ENCODE measurements at regions not wholly inside any gene's neighbourhood (a gene's known extent, or its start where the extent isn't known, plus 50 kb on each side); places are given as distances from the start of the nearest gene placed in this dataset.

GRCh38 chr4:13266687-13267086 lies 217.5 kb downstream of the RAB28 start:
- POLR2A ChIA-PET, result no interaction called here
- Mint-ChIP-seq H3K27ac (ENCODE audit: unreplicated experiment) (no peak overlapping the region), H3K4me1 (ENCODE audit: low read depth, unreplicated experiment) (no peaks in the 10 kb centered on the region), H3K9me3 (ENCODE audit: unreplicated experiment) (no peaks in the 10 kb centered on the region), H3K36me3 (ENCODE audit: insufficient read depth, unreplicated experiment) (no peaks in the 10 kb centered on the region), H3K4me3 (ENCODE audit: unreplicated experiment) (no peak overlapping the region), H3K27me3 (ENCODE audit: insufficient read depth, unreplicated experiment) (no peaks in the 10 kb centered on the region)
- Histone ChIP-seq H3K4me3 (ENCODE audit: low read depth, low read length) (no peak overlapping the region), H3K27me3 (replicated peaks; ENCODE audit: control insufficient read depth, insufficient read depth, low read length) (no peaks in the 10 kb centered on the region), H3K9me3 (no peaks in the 10 kb centered on the region), H3K36me3 (ENCODE audit: control insufficient read depth, insufficient read depth, low read length) (no peaks in the 10 kb centered on the region), H3K4me1 (no peaks in the 10 kb centered on the region)
- BruUV-seq (replicated peaks), result no TSS peak
- intact Hi-C loops (cut with micrococcal nuclease; ENCODE audit: unreplicated experiment), result no loop called here
- TF ChIP-seq CTCF (IDR thresholded peaks at IDR 0.05; ENCODE audit: insufficient read depth in 1 of 2, low read depth in 1 of 2, low read length in 1 of 2, severe bottlenecking in 1 of 2, unreplicated experiment in 1 of 2), result no peak
- no peak for DNase-seq
- CTCF ChIA-PET, result no interaction called here

GRCh38 chr4:13263967-13264525 lies 220.1 kb downstream of the RAB28 start:
- ChIA-PET POLR2A (no interaction called here), CTCF (no interaction called here)
- Histone ChIP-seq H3K4me1 (no peaks in the 10 kb centered on the region), H3K36me3 (ENCODE audit: control insufficient read depth, insufficient read depth, low read length) (no peaks in the 10 kb centered on the region), H3K9me3 (no peaks in the 10 kb centered on the region), H3K4me3 (ENCODE audit: low read depth, low read length) (no peak overlapping the region), H3K27me3 (replicated peaks; ENCODE audit: control insufficient read depth, insufficient read depth, low read length) (no peaks in the 10 kb centered on the region)
- no TSS peak for BruUV-seq (replicated peaks)
- intact Hi-C loops (cut with micrococcal nuclease; ENCODE audit: unreplicated experiment), result no loop called here
- no peak for DNase-seq
- Mint-ChIP-seq H3K27me3 (ENCODE audit: insufficient read depth, unreplicated experiment) (no peaks in the 10 kb centered on the region), H3K36me3 (ENCODE audit: insufficient read depth, unreplicated experiment) (no peaks in the 10 kb centered on the region), H3K4me3 (ENCODE audit: unreplicated experiment) (no peak overlapping the region), H3K9me3 (ENCODE audit: unreplicated experiment) (no peaks in the 10 kb centered on the region), H3K4me1 (ENCODE audit: low read depth, unreplicated experiment) (no peaks in the 10 kb centered on the region), H3K27ac (ENCODE audit: unreplicated experiment) (no peak overlapping the region)
- TF ChIP-seq CTCF (IDR thresholded peaks at IDR 0.05; ENCODE audit: insufficient read depth in 1 of 2, low read depth in 1 of 2, low read length in 1 of 2, severe bottlenecking in 1 of 2, unreplicated experiment in 1 of 2), result no peak

- no TSS peak for BruUV-seq (replicated peaks)
- intact Hi-C loops (cut with micrococcal nuclease; ENCODE audit: unreplicated experiment), result no loop called here
- TF ChIP-seq CTCF (IDR thresholded peaks at IDR 0.05; ENCODE audit: insufficient read depth in 1 of 2, low read depth in 1 of 2, low read length in 1 of 2, severe bottlenecking in 1 of 2, unreplicated experiment in 1 of 2), result no peak
- Mint-ChIP-seq H3K36me3 (ENCODE audit: insufficient read depth, unreplicated experiment) (no peaks in the 10 kb centered on the region), H3K27ac (ENCODE audit: unreplicated experiment) (no peak overlapping the region), H3K9me3 (ENCODE audit: unreplicated experiment) (no peaks in the 10 kb centered on the region), H3K4me1 (ENCODE audit: low read depth, unreplicated experiment) (no peaks in the 10 kb centered on the region), H3K4me3 (ENCODE audit: unreplicated experiment) (no peak overlapping the region), H3K27me3 (ENCODE audit: insufficient read depth, unreplicated experiment) (no peaks in the 10 kb centered on the region)
- no peaks in the 10 kb centered on the region for H3K9me3 ChIP-seq
- no peaks in the 10 kb centered on the region for H3K27me3 ChIP-seq (replicated peaks; ENCODE audit: control insufficient read depth, insufficient read depth, low read length)
- no peak for DNase-seq
- POLR2A ChIA-PET, result no interaction called here
- no peaks in the 10 kb centered on the region for H3K36me3 ChIP-seq (ENCODE audit: control insufficient read depth, insufficient read depth, low read length)
- CTCF ChIA-PET, result no interaction called here
- H3K4me1 ChIP-seq, result no peaks in the 10 kb centered on the region
- no peak overlapping the region for H3K4me3 ChIP-seq (ENCODE audit: low read depth, low read length)
Measured at GRCh38 chr4:13262816-13263215, 221.3 kb downstream of the RAB28 start.

All from Caco-2 (cell line).